Body of pancreas (tissue), 4 donors: ENCODE measurements at regions not wholly inside any gene's neighbourhood (a gene's known extent, or its start where the extent isn't known, plus 50 kb on each side); places are given as distances from the start of the nearest gene placed in this dataset.

Experiments
- POLR2A ChIP-seq, 3 donors: fragments of 450-650 bp; IDR thresholded peaks; one replicate each; pipeline ENCODE4 v1.6.1; 2016; ENCODE audit warnings: antibody characterized with exemption in 3 of 3, mild to moderate bottlenecking in 2 of 3
- TF ChIP-seq, protein P1 (sequence below), 7 experiments: fragments of 450-650 bp in 4 of 7; fragments of 200-600 bp in 3 of 7; sonication (generic) in 3 of 7; IDR thresholded peaks; one replicate each; pipeline ENCODE4 v1.5.1; 2016 to 2019; ENCODE audit warnings: antibody characterized with exemption in 7 of 7

DNA sequence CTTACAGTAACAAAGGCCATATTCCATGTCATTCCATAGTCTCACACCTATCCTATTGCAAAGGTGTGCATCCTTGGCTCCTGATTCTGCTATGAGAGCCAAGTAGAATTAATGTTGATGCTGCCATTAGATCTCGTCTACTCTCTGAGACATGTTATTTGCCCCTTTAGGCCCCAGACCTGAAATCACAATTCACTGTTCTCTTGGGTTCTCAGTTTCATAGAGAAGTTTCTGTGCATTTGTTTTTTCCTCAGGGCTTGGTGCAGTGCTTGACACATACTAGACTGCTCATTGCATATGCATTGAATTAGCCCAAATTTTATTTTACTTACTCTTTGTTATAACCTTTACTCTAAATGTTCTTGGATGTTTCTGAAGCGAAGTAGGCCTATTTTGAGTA lies 265.7 kb downstream of the JRKL start:
- TF ChIP-seq, protein P1, sequence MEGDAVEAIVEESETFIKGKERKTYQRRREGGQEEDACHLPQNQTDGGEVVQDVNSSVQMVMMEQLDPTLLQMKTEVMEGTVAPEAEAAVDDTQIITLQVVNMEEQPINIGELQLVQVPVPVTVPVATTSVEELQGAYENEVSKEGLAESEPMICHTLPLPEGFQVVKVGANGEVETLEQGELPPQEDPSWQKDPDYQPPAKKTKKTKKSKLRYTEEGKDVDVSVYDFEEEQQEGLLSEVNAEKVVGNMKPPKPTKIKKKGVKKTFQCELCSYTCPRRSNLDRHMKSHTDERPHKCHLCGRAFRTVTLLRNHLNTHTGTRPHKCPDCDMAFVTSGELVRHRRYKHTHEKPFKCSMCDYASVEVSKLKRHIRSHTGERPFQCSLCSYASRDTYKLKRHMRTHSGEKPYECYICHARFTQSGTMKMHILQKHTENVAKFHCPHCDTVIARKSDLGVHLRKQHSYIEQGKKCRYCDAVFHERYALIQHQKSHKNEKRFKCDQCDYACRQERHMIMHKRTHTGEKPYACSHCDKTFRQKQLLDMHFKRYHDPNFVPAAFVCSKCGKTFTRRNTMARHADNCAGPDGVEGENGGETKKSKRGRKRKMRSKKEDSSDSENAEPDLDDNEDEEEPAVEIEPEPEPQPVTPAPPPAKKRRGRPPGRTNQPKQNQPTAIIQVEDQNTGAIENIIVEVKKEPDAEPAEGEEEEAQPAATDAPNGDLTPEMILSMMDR (IDR thresholded peaks at IDR 0.05): no peak
- no peak for TF ChIP-seq POLR2A (IDR thresholded peaks at IDR 0.05)
